Activated gamma-delta T cell treated with Interleukin-2 at 50 U/mL for 16 hours (primary cell): ENCODE measurements at regions not wholly inside any gene's neighbourhood (a gene's known extent, or its start where the extent isn't known, plus 50 kb on each side); places are given as distances from the start of the nearest gene placed in this dataset.
"Not testable (repeated sequence)": the region's sequence is repeated elsewhere in the genome, so short reads cannot be mapped to it uniquely, and the experiment has no call there.

Source experiments
- DNase-seq: peaks from one replicate; pipeline ENCODE4 v3.0.0-alpha.2; 2020

DNA sequence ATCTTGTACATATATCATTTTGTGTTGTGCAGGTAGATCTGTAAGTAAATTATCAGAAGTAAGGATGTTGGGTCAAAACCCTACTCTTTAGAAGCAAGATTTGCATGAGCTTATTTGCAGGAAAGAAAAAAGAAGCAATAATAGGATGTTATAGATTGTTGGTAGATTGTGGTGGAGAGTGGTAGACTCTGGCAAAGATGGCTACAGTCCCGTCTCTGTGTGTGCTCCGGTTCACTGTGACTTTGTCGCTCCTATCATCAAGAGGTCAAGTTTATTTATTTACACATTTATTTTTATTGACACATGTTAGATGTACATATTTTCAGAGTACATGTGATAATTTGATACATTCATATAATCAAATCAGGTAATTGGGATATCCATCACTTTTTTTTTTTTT, 81.0 kb upstream of the NDUFV2 start:
- no peak for DNase-seq

DNA sequence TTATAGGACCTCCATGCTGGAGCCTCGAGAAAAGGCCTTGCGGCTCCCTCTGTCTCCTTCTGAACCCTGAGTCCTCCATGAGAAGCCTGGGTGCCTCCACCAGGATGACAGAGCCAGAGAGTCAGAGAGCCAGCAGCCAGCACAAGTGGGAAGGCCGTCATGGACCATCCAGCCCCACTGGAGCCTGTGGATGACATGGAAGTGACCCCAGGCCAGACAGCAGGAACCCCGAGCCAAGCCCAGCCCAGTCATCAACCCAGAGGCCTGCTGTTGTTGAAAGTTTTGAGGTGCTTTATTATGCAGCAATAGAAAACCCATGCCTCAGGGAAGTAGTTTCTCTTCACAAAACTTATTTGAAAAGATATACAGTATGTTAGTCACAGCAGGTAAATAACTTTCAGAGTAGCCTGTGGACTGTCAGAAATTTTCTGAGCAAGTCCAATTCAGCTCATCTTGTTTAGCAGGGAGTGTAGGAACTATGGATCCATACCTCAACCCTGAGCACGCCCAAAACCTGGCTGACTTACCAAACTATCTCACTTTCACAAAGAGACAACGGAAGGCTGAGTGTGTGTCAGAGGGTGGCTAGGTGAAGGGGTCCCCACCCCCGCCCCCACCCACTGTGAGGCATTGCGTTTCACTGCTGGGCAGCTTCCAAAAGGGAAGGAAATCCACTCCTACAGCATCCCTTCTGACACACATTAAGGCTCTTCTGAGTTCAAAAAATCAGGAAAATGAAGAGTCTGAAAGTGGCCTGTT, 79.9 kb upstream of the NDUFV2 start:
- DNase-seq, result no peak

DNA sequence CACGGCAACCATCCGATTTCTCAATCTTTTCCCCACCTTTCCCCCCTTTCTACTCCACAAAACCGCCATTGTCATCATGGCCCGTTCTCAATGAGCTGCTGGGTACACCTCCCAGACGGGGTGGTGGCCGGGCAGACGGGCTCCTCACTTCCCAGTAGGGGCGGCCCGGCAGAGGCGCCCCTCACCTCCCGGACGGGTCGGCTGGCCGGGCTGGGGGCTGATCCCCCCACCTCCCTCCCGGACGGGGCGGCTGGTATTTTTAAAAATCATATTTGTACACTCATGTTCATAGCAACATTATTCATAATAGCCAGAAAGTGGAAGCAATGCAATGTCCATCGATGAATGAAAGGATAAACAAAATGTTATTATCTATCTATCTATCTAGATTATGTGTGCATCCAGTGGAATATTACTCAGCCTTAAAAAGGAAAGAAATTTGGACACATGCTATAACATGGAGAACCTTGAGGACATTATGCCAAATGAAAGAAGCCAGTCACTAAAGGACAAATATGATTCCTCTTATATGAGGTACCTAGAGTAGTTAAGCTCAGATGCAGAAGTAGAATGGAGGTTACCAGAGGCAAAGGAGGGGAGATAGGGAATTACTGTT, 78.4 kb upstream of the NDUFV2 start:
- not testable (repeated sequence) for DNase-seq

DNA sequence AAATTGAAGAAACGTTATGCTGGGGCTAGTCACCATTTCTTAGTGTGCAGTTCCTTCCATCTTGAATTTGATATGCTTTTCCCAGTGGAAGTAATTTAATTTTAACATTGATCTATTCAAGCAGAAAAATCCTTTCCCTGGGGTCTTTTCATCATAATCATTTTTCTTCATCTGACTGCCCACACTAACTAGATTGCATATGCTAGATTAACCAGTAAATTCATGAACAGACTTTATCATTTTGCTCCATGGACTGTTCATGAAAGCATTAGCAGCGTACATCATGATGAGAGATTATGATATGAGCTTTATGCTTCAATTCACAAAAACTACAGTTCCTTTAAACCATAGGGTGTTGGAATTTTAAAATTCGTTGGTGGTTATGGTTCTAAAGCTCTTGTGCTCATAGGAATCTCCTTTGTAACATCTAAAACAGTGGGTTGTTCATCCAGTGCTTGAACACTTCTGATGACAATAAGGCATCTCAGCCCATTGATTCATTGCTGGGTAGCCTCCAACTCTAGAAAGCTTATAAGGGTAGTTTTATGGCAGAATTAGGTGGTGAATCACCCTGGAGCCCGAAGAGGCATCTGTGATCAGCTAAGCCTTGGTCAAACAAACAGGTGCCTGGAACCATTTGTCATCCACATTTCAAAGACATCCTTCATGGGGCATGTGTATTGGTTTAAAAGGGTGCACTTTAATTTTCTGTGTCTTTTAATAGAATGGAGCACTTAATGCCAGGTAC, 77.2 kb upstream of the NDUFV2 start:
- DNase-seq, result no peak

DNA sequence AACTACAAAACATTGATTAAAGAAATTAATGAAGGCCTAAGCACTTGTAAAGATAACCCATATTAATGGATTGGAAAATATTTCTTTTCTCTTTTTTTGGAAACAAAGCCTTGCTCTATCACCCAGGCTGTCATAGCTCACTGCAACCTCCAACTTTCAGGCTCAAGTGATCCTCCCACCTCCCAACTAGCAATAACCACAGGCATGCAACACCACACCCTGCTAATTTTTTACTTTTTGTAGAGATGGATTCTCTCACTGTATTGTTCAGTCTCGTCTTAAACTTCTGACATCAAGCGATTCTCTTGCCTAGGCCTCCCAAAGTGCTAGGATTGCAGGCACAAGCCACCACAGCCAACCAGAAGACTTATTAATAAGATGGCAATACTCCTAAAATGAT, 73.4 kb upstream of the NDUFV2 start:
- no peak for DNase-seq

DNA sequence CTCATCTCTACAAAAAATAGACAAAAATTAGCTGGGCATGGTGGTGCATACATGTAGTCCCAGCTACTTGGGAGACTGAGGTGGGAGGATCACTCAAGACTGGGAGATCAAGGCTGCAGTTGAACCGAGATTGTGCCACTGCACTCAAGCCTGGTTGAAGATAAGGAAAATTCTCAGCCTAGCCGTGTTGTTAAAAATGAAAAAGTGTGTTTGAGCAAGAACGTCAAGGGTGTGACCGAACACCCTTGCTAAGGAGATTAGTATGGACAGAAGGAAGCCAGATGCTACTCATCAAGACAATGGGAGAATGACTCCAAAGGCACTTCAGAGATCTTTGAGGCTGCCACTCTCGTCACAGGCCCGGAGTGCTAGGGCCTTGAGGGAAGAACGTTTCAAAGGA, 70.0 kb upstream of the NDUFV2 start:
- no peak for DNase-seq

DNA sequence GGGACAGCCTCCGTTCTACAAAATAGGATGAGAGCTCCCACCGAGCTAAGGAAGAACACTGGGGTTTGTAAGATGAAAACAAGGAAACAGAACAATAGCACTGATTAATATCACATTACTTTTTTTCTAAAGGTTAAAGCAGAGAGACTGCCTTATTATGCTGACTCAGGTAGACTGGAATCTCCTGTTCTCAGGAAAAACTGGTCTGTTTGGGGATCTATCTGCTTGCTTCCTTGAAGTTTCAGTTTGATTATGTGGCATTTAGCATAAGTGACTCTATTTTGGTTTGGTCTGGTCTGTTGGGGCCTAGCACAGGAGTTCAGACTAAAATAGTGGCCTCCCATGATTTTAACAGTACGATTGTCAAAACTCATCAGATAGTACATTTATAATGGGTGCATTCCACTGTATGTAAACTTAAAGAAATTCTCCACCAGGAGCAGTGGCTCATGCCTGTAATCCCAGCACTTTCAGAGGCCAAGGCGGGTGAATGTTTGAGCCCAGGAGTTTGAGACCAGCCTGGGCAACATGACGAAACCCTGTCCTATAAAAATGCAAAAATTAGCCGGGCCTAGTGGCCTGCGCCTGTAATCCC, 64.1 kb upstream of the NDUFV2 start:
- DNase-seq, result no peak

DNA sequence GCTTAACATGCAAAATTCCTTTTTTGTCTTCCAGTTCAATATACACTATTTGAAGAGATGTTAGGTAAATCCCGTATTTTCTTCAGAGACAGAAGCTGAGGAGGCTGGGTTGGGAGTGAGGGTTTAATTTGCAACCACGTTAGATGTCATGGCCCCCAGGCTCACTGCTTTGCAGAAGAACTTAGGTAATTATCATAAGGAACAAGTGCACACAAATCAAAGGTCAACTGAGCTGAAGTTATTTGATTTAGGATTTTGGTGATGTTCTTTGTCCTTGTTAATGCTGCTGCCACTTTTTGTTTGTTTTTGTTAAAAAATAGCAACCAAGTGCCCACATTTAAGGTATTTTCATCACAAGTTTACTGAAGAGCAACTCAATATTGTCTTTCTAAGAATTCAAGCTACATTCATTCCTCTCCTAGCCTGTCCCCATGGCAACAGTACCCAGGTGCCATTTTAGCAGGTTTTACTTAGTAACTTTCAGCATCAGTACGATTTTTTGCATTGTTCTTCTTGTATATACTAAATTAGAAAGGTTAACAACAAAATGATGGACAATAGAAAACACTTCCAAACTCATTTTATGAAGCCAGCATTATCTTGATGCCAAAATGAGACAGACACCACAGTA, 62.9 kb upstream of the NDUFV2 start:
- DNase-seq, result no peak

DNA sequence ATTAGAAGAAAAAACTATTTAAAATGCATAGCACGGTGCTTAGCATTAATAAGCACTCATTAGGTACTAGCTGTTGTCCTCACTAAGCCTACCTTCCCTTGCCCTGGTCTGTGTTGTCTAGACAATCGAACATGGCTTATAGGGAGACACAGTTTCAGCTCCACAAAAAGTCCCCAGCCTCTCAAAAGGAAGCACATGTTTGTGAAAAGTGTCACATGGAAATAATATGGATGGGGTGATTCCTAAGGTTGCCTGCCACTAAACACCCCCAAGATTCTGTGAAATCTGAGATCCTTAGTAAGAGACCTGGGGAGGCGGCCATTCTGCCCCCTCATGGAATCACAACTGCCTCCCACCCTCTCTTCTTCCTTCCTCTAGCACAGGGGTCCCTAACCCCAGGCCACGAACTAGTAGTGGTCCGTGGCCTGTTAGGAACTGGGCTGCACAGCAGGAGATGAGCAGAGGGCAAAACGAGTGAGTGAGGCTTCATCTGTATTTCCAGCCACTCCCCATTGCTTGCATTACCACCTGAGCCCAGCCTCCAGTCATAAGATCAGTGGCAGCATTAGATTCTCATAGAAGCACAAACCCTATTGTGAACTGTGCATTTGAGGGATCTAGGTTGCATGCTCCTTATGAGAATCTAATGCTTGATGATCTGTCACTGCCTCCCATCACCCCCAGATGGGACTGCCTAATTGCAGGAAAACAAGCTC, 59.6 kb upstream of the NDUFV2 start:
- no peak for DNase-seq

DNA sequence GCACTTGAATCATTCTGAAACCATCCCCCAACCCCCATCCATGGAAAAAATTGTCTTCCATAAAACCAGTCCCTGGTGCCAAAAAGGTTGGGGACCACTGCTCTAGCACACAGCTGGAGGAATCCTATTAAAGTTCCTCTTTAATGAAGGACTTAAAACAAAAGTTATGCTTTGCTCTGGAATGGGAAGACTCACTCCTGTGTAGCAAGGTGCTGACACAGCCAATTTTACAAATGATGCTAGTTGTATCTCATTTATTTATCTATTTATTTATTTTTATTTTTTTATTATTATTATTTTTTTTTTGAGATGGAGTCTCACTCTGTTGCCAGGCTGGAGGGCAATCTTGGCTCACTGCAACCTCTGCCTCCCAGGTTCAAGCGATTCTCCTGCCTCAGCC, 58.9 kb upstream of the NDUFV2 start:
- DNase-seq, result no peak

DNA sequence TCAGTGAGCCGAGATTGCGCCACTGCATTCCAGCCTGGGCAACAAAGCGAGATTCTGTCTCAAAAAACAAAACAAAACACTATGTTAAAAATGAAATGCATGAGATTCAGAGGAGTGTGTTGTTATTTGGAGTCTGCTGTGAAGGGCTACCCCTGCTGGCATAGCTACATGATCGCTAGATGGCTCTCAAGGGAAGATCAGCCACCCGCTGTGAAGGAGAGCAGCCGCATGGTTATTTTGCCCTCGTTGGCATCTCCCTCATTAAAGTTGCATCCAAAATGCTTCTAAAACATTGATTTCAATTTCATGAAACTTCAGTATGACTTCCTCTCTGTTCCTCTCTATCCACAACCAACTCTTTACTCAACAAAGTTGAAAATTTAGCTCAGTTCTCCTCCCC, 54.8 kb upstream of the NDUFV2 start:
- no peak for DNase-seq

DNA sequence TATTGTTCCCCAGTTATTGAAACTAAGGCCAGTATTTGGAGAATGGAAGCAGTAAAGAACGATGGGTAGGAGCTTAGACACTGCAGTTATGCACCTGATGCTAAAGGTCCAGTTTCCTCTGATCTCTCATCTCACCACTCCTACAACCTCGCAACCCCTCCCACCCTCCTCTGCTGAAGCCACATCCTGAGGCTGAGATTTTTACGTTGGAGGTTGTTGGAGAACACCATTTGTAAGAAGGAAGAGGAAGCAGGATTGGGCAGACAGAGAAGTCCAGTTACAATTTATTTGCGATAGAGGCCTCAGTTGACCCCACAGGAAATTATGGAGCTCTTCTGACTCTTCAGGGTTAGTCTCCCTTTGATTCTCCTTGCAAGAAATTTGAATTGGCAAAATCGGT, 54.3 kb upstream of the NDUFV2 start:
- no peak for DNase-seq

DNA sequence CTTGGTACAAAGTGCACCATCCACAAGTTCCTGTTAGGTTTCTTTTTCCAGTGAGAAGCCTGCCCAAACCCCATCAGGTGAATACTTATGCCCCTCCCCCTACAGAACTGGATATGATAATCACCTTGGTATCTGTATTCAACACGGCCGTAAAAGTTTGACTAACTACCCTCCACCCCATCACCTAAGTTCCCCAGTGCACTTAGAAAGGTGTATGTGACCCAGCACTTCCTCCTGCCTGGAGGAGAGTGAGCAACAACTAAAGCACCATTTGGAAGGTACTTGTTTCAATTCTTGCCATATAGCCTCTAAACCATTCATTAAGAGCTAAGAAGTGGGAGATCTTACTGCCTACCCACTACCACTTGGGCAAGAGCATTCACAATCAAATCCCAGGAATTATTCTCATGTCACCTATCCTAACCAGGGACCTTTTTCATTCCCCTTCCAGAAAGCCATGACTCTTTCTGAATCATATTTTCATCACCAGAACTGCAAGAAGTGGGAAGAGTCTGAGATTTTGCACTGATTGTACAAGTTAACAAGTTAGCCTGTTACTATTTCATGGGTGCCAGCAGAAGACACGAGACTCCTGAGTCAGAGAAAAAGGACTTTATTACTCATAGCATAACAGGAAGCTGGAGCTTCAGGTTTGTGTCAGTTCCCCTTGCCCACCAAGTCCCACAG, 53.5 kb upstream of the NDUFV2 start:
- no peak for DNase-seq

DNA sequence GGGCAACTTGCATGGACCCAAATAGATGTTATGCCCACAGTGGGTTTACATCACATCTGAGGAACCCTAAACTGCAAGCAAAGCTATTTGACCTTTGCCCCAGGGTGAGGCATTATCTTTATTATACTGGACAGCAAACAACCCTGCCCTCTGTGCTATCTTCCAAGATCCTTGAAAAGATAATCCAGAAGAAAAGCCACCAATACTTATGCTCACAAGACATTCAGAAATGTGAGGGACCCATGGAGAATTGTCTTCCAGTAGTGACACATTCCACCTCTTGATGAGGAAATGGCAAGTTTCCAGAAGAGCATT, 53.0 kb upstream of the NDUFV2 start:
- no peak for DNase-seq

DNA sequence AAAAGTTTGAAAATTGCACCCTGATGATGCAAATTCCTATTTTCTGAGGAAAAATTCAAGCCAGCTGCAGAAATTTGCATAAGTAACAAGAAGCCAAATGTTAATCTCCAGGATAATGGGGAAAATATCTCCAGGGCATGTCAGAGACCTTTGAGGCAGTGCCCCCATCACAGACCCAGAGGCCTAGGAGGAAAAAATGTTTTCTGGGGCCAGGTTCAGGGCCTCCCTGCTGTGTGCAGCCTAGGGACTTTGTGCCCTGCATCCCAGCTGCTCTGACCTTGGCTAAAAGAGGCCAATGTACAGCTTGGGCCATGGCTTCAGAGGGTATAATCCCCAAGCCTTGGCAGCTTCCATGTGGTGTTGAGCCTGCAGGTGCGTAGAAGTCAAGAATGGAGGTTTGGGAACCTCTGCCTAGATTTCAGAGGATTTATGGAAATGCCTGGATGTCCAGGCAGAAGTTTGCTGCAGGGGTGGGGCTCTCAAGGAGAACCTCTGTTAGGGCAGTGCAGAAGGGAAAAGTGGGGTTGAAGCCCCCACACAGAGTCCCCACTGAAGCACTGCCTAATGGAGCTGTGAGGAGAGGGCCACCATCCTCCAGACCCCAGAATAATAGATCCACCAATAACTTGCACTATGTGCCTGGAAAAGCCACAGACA, 51.7 kb upstream of the NDUFV2 start:
- DNase-seq, result not testable (repeated sequence)
